Brain microvascular endothelial cell (primary cell): ENCODE measurements at regions not wholly inside any gene's neighbourhood (a gene's known extent, or its start where the extent isn't known, plus 50 kb on each side); places are given as distances from the start of the nearest gene placed in this dataset.

Experiments
- DNase-seq: peaks from one replicate; pipeline ENCODE4 v3.0.0-alpha.2; 2020
- H3K27ac ChIP-seq: fragments of 250-450 bp; sonication (Bioruptor Pico); 2 replicates; pipeline ENCODE4 v1.5.1; 2020; ENCODE audit warnings: mild to moderate bottlenecking, moderate library complexity
- H3K27me3 ChIP-seq: fragments of 250-450 bp; sonication (Bioruptor Pico); replicated peaks from 2 replicates; pipeline ENCODE4 v1.5.1; 2020; ENCODE audit warnings: mild to moderate bottlenecking
- H3K36me3 ChIP-seq: fragments of 250-450 bp; sonication (Bioruptor Pico); replicated peaks from 2 replicates; pipeline ENCODE4 v1.5.1; 2020; ENCODE audit warnings: mild to moderate bottlenecking
- H3K4me3 ChIP-seq: 2 replicates; pipeline ENCODE4 v1.5.1; 2011; ENCODE audit warnings: low read depth, mild to moderate bottlenecking, control low read depth, low read length, moderate library complexity
- CTCF ChIP-seq: IDR thresholded peaks from 2 replicates; pipeline ENCODE4 v1.5.1; 2011; ENCODE audit warnings: low read depth, mild to moderate bottlenecking, moderate library complexity, low read length, control low read depth, inconsistent platforms; ENCODE audit errors: missing control alignments
- in situ Hi-C: cut with HindIII; loops from 2 replicates; pipeline ENCODE4 v1.10.0; 2017; ENCODE audit warnings: low sequenced_read_pairs, low pct_ligation_motif_present

DNA sequence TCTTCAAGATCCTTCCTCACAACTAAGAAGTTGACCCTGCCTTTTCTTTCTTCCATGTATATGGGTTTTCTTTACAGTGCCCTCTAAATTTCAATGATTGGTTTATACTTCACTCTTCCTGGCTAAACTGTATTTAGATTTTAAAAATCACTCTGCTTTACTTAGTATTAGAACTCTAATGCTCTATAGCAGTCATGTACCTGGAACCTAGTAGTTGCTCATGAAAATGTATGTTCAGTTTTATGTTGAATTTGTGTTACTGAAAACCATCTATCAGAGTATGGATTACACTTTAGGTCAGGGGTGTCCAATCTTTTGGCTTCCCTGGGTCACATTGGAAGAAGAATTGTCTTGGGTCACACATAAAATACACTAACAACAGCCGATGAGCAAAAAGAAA, 1024.3 kb downstream of the NR2F1-AS1 start:
- no peaks in the 10 kb centered on the region for H3K27me3 ChIP-seq
- H3K27ac ChIP-seq, result no peak overlapping the region
- H3K36me3 ChIP-seq, result no peaks in the 10 kb centered on the region
- in situ Hi-C loops, result no loop called here
- no peak for DNase-seq
- no peak for TF ChIP-seq CTCF
- H3K4me3 ChIP-seq, result no peak overlapping the region

GRCh38 chr5:92554447-92555085, 1026.5 kb downstream of the NR2F1-AS1 start:
- no peak overlapping the region for H3K27ac ChIP-seq
- H3K27me3 ChIP-seq, result no peaks in the 10 kb centered on the region
- H3K36me3 ChIP-seq, result no peaks in the 10 kb centered on the region
- in situ Hi-C loops, result no loop called here
- no peak for TF ChIP-seq CTCF
- H3K4me3 ChIP-seq, result no peak overlapping the region
- no peak for DNase-seq

- DNase-seq, result no peak
- Histone ChIP-seq H3K27me3 (no peaks in the 10 kb centered on the region), H3K27ac (peak overlapping the region; percentile 99), H3K4me3 (no peak overlapping the region), H3K36me3 (no peaks in the 10 kb centered on the region)
- in situ Hi-C loops, result no loop called here
- no peak for TF ChIP-seq CTCF
Measured at GRCh38 chr5:92553326-92553725, 1027.7 kb downstream of the NR2F1-AS1 start.

GRCh38 chr5:92552206-92553160, 1028.5 kb downstream of the NR2F1-AS1 start:
- TF ChIP-seq CTCF, result no peak
- Histone ChIP-seq H3K27me3 (no peaks in the 10 kb centered on the region), H3K36me3 (no peaks in the 10 kb centered on the region), H3K27ac (peak overlapping the region; percentile 99), H3K4me3 (no peak overlapping the region)
- in situ Hi-C loops, result no loop called here
- DNase-seq, result peak; percentile 96

GRCh38 chr5:92548346-92548745, 1032.7 kb downstream of the NR2F1-AS1 start:
- peak; percentile 75 for DNase-seq
- H3K27ac ChIP-seq, result no peak overlapping the region

More at GRCh38 chr5:92548346-92548745, 1032.7 kb downstream of the NR2F1-AS1 start:
- in situ Hi-C loops, result no loop called here
- Histone ChIP-seq H3K27me3 (no peaks in the 10 kb centered on the region), H3K36me3 (no peaks in the 10 kb centered on the region), H3K4me3 (no peak overlapping the region)
- TF ChIP-seq CTCF, result no peak
